ENCODE measurements at regions not wholly inside any gene's neighbourhood (a gene's known extent, or its start where the extent isn't known, plus 50 kb on each side); places are given as distances from the start of the nearest gene placed in this dataset.

GRCh38 chr1:116205941-116206679 is 94.9 kb downstream of the MAB21L3 start:
- TF ChIP-seq CTCF (IDR thresholded peaks at IDR 0.05) = no peak
- TF ChIP-seq POLR2A (IDR thresholded peaks at IDR 0.05) = no peak
- no peak for TF ChIP-seq POLR2AphosphoS5 (IDR thresholded peaks at IDR 0.05)
- TF ChIP-seq EP300 (IDR thresholded peaks at IDR 0.05; ENCODE audit: low read depth) = no peak

Measured in transverse colon (tissue), 4 donors.